ENCODE measurements at regions not wholly inside any gene's neighbourhood (a gene's known extent, or its start where the extent isn't known, plus 50 kb on each side); places are given as distances from the start of the nearest gene placed in this dataset.

DNA sequence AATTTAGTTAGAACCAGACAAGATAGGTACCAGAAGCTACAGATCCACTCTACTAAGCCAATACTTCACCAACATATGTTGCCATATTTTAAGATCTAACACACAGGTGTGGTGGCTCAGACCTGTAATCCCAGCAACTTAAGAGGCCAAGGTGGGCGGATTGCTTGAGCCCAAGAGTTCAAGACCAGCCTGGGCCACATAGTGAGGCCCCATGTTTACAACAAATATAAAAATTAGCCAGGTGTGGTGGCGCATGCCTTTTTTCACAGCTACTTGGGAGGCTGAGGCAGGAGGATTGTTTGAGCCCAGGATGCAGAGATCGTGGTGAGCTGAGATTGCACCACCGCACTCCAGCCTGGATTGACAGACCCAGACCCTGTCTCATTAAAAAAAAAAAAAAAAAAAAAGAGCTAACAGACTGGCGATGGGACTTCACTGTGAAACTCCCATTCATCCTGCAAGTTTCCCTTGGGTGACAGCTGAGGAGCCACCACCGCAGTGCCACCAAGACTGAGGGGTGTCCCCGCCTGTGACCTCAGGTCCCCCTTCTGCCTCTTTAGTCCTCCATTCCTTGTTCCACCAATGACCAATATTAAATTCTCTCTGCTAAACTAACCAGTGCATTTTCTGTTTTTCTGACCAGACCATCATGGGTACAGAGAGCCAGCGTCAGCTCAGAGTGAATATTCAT lies 163.3 kb downstream of the OR4M2 start:
- TF ChIP-seq, protein P1, sequence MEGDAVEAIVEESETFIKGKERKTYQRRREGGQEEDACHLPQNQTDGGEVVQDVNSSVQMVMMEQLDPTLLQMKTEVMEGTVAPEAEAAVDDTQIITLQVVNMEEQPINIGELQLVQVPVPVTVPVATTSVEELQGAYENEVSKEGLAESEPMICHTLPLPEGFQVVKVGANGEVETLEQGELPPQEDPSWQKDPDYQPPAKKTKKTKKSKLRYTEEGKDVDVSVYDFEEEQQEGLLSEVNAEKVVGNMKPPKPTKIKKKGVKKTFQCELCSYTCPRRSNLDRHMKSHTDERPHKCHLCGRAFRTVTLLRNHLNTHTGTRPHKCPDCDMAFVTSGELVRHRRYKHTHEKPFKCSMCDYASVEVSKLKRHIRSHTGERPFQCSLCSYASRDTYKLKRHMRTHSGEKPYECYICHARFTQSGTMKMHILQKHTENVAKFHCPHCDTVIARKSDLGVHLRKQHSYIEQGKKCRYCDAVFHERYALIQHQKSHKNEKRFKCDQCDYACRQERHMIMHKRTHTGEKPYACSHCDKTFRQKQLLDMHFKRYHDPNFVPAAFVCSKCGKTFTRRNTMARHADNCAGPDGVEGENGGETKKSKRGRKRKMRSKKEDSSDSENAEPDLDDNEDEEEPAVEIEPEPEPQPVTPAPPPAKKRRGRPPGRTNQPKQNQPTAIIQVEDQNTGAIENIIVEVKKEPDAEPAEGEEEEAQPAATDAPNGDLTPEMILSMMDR (optimal IDR thresholded peaks at IDR 0.05 in 1 of 3, IDR thresholded peaks at IDR 0.05 in 1 of 3, conservative IDR thresholded peaks at IDR 0.05 in 1 of 3; ENCODE audit: extremely low read depth in 1 of 3, insufficient read depth in 2 of 3, low read length in 3 of 3) = no peak
- no peak for TF ChIP-seq EZH2 (IDR thresholded peaks at IDR 0.05; ENCODE audit: low read length)
